ENCODE measurements at regions not wholly inside any gene's neighbourhood (a gene's known extent, or its start where the extent isn't known, plus 50 kb on each side); places are given as distances from the start of the nearest gene placed in this dataset.

GRCh38 chr10:55227967-55228366 is 426.9 kb upstream of the PCDH15 start:
- H3K9ac ChIP-seq (replicated peaks in 1 of 4; ENCODE audit: extremely low read depth in 1 of 4, low read depth in 3 of 4, low read length in 3 of 4): no peak overlapping the region
- no peak for FAIRE-seq
- H3K18ac ChIP-seq (ENCODE audit: extremely low read depth, low read length): no peak overlapping the region
- no peak for TF ChIP-seq JUND (IDR thresholded peaks at IDR 0.05; ENCODE audit: low read length)
- no peak for TF ChIP-seq YY1 (IDR thresholded peaks at IDR 0.05; ENCODE audit: low read depth, low read length)
- no peak for TF ChIP-seq RNF2 (IDR thresholded peaks at IDR 0.05; ENCODE audit: borderline replicate concordance, low read depth, low read length, missing control alignments, poor library complexity, severe bottlenecking)
- TF ChIP-seq SP2 (IDR thresholded peaks at IDR 0.05; ENCODE audit: low read length): no peak
- no peak for TF ChIP-seq POLR2AphosphoS5 (IDR thresholded peaks at IDR 0.05; ENCODE audit: low read depth, low read length)
- no peak for TF ChIP-seq TBP (IDR thresholded peaks at IDR 0.05; ENCODE audit: low read depth, low read length)
- no peak for TF ChIP-seq ATF3 (IDR thresholded peaks at IDR 0.05; ENCODE audit: insufficient read depth, low read depth, low read length)
- TF ChIP-seq RBBP5 (IDR thresholded peaks at IDR 0.05; ENCODE audit: borderline replicate concordance, low read depth, low read length): no peak
- TF ChIP-seq SIN3A (conservative IDR thresholded peaks at IDR 0.05 in 1 of 2, IDR thresholded peaks at IDR 0.05 in 1 of 2; ENCODE audit: low read depth in 1 of 2, low read length in 2 of 2): no peak
- no peak for TF ChIP-seq RAD21 (IDR thresholded peaks at IDR 0.05 in 1 of 2, conservative IDR thresholded peaks at IDR 0.05 in 1 of 2; ENCODE audit: low read depth in 2 of 2, low read length in 2 of 2)
- no peak for TF ChIP-seq MAFK (IDR thresholded peaks at IDR 0.05; ENCODE audit: low read depth, low read length)
- no peak for TF ChIP-seq CTBP2 (IDR thresholded peaks at IDR 0.05; ENCODE audit: borderline replicate concordance, insufficient read depth, insufficient read length, low read length)
- no peak for TF ChIP-seq RXRA (IDR thresholded peaks at IDR 0.05; ENCODE audit: insufficient read depth, low read depth, low read length)
- no peak for TF ChIP-seq SRF (IDR thresholded peaks at IDR 0.05; ENCODE audit: low read depth, low read length)

More at GRCh38 chr10:55227967-55228366, 426.9 kb upstream of the PCDH15 start:
- H3K23me2 ChIP-seq (ENCODE audit: low read depth, low read length): no peaks in the 10 kb centered on the region; the same call in 1 of the 2 replicates
- H2AFZ ChIP-seq (ENCODE audit: low read length): no peak overlapping the region
- H2BK12ac ChIP-seq (ENCODE audit: low read depth, low read length): no peak overlapping the region
- no peaks in the 10 kb centered on the region for H3K27me3 ChIP-seq (replicated peaks in 1 of 4; ENCODE audit: control insufficient read depth in 3 of 4, extremely low read depth in 1 of 4, insufficient read depth in 3 of 4, low read length in 3 of 4)
- no peak for DNase-seq (ENCODE audit: low read depth in 1 of 2, low spot score in 2 of 2)
- no peak overlapping the region for H4K91ac ChIP-seq (replicated peaks; ENCODE audit: insufficient read length, low read length)
- H2BK20ac ChIP-seq (ENCODE audit: low read length): no peak overlapping the region
- no peak overlapping the region for H4K8ac ChIP-seq (ENCODE audit: extremely low read depth, insufficient read depth, low read length)
- no peak overlapping the region for H3K4me2 ChIP-seq (ENCODE audit: insufficient read depth in 1 of 2, low read depth in 2 of 2, low read length in 2 of 2)
- H3K14ac ChIP-seq (ENCODE audit: insufficient read length): no peak overlapping the region
- ChIA-PET CTCF (ENCODE audit: partially characterized antibody) (no interaction called here), POLR2A (ENCODE audit: partially characterized antibody) (no interaction called here)
- H3K9me3 ChIP-seq (ENCODE audit: insufficient read depth in 2 of 2, low read depth in 1 of 2, low read length in 1 of 2): no peaks in the 10 kb centered on the region
- no peak overlapping the region for H3K56ac ChIP-seq (replicated peaks; ENCODE audit: insufficient read length, low read depth, low read length)
- H3K79me2 ChIP-seq (ENCODE audit: control insufficient read depth in 1 of 2, insufficient read depth in 2 of 2, low read length in 2 of 2): no peaks in the 10 kb centered on the region
- H2BK5ac ChIP-seq (ENCODE audit: low read depth, low read length): no peak overlapping the region
- no peak overlapping the region for H3K23ac ChIP-seq (ENCODE audit: insufficient read length)
- H3K4me1 ChIP-seq (replicated peaks in 1 of 4; ENCODE audit: control insufficient read depth in 3 of 4, insufficient read depth in 4 of 4, low read length in 3 of 4): no peaks in the 10 kb centered on the region
- no peak overlapping the region for H3K4ac ChIP-seq (replicated peaks; ENCODE audit: insufficient read length, low read depth, low read length)
- no peak overlapping the region for H4K5ac ChIP-seq (ENCODE audit: insufficient read length, low read depth, low read length)
- no peak overlapping the region for H2BK120ac ChIP-seq (replicated peaks; ENCODE audit: low read depth, low read length)
- H4K20me1 ChIP-seq (replicated peaks in 1 of 2; ENCODE audit: control insufficient read depth in 1 of 2, insufficient read depth in 2 of 2, low read length in 2 of 2): no peaks in the 10 kb centered on the region
- no peak overlapping the region for H2BK15ac ChIP-seq (ENCODE audit: low read length)
- no peak overlapping the region for H2AK5ac ChIP-seq (ENCODE audit: low read depth, low read length)
- no peaks in the 10 kb centered on the region for H3K36me3 ChIP-seq (ENCODE audit: control insufficient read depth in 2 of 4, insufficient read depth in 4 of 4, low read length in 3 of 4)
- WGBS, 2 experiments (ENCODE audit: extremely low coverage in 1 of 2, insufficient coverage in 1 of 2, insufficient read length in 1 of 2, insufficient replicate concordance in 2 of 2, low coverage in 1 of 2, low lambda C conversion rate in 2 of 2, missing lambda C conversion rate in 1 of 2): 39% methylated on average over 1 of the region's 1 CpG; no CpG with 5 or more reads in 1 of the 2 experiments
- H3K4me3 ChIP-seq (ENCODE audit: extremely low read depth in 1 of 4, insufficient read depth in 2 of 4, low read depth in 3 of 4, low read length in 4 of 4): no peak overlapping the region
- no peak overlapping the region for H3K27ac ChIP-seq (ENCODE audit: low read depth, low read length)
- no peaks in the 10 kb centered on the region for H3K79me1 ChIP-seq (ENCODE audit: low read depth, low read length)

All from H1 (cell line).